ENCODE measurements at regions not wholly inside any gene's neighbourhood (a gene's known extent, or its start where the extent isn't known, plus 50 kb on each side); places are given as distances from the start of the nearest gene placed in this dataset.
"Not testable (repeated sequence)": the region's sequence is repeated elsewhere in the genome, so short reads cannot be mapped to it uniquely, and the experiment has no call there.

DNA sequence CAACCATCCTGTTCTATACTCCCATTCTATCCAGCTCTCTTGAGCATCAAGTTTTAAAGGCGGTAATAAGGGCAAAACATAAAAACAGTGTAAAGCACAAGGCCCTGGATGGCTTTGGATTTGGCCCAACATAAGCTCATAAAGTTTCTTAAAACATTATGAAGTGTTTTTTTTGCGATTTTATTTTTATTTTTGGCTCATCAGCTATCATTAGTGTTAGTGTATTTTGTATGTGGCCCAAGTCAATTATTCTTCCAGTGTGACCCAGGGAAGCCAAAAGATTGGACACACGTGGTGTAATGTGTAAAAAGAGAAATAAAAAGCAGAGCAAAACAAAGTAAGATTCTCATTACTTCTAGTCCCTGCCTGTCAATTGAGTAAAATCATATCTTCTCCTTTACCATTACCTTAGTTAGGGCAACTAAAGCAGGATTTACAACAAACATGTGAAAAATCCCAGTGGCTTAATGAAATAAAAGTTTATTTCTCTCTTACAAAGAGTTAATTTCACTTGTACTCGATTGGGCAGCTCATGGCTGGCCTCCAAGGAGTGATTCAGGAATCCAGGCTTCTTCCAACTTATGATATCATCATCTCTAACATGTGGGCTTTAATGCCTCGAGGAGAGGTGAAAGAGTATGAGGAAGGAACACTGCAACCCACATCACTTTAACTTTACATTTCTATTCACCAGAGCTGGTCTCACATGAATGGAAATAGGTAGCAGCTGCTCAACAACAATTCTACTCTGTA, 725.2 kb upstream of the SLITRK1 start:
- no peak overlapping the region for H3K4me3 ChIP-seq (ENCODE audit: low read depth, low read length)
- DNase-seq (ENCODE audit: low read depth): no peak
- TF ChIP-seq, protein P1, sequence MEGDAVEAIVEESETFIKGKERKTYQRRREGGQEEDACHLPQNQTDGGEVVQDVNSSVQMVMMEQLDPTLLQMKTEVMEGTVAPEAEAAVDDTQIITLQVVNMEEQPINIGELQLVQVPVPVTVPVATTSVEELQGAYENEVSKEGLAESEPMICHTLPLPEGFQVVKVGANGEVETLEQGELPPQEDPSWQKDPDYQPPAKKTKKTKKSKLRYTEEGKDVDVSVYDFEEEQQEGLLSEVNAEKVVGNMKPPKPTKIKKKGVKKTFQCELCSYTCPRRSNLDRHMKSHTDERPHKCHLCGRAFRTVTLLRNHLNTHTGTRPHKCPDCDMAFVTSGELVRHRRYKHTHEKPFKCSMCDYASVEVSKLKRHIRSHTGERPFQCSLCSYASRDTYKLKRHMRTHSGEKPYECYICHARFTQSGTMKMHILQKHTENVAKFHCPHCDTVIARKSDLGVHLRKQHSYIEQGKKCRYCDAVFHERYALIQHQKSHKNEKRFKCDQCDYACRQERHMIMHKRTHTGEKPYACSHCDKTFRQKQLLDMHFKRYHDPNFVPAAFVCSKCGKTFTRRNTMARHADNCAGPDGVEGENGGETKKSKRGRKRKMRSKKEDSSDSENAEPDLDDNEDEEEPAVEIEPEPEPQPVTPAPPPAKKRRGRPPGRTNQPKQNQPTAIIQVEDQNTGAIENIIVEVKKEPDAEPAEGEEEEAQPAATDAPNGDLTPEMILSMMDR (IDR thresholded peaks at IDR 0.05; ENCODE audit: insufficient read depth, low read depth, low read length, missing control alignments): no peak

GRCh38 chr13:84606616-84607015, 724.3 kb upstream of the SLITRK1 start:
- TF ChIP-seq, protein P1 (IDR thresholded peaks at IDR 0.05; ENCODE audit: insufficient read depth, low read depth, low read length, missing control alignments): no peak
- no peak for DNase-seq (ENCODE audit: low read depth)
- no peak overlapping the region for H3K4me3 ChIP-seq (ENCODE audit: low read depth, low read length)

DNA sequence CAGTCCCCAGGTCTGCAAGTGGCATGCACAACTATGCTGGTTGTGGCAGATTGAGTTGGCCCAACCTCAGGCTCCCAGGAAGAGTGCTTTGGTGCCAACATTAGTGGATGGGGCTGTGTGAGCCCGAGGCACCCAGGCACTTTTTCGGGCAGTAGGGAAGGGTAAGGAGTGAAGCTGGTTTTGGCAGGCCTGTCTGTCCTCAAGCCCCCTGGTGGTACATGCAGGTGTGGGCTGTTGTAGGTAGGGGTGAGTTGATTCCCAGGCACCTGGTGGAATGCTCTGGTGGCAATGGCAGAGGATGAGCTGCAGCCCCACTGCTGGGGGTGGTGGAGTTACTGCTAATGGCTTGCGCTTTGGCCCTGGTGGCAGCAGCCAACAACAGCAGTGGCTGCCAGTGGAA, 723.7 kb upstream of the SLITRK1 start:
- TF ChIP-seq, protein P1 (IDR thresholded peaks at IDR 0.05; ENCODE audit: insufficient read depth, low read depth, low read length, missing control alignments): no peak
- no peak for DNase-seq (ENCODE audit: low read depth)
- H3K4me3 ChIP-seq (ENCODE audit: low read depth, low read length): no peak overlapping the region

DNA sequence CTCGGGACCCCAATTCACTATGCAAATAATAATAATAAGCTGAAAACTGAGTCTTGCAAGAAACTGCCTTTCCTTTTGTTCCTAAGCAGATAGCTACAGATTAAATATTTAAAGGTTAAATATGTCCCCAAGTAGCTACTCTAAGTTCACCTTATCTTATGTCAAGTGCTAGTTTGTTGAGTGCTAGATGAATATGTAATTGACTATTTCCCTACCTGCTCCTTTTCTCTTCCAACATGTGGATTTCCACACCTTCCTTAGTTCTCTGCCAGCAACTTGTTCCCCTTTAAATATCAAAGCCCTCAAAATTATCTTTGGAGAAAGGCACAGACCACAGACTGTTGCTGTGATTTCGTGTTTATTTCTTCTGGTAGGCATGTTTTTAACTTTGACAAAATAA, 709.2 kb upstream of the SLITRK1 start:
- no peak for DNase-seq (ENCODE audit: low read depth)
- TF ChIP-seq, protein P1 (IDR thresholded peaks at IDR 0.05; ENCODE audit: insufficient read depth, low read depth, low read length, missing control alignments): no peak
- no peak overlapping the region for H3K4me3 ChIP-seq (ENCODE audit: low read depth, low read length)

- no peak for DNase-seq (ENCODE audit: low read depth)
- H3K4me3 ChIP-seq (ENCODE audit: low read depth, low read length): no peak overlapping the region
- TF ChIP-seq, protein P1 (IDR thresholded peaks at IDR 0.05; ENCODE audit: insufficient read depth, low read depth, low read length, missing control alignments): no peak
Observed at GRCh38 chr13:84590663-84591062, 708.4 kb upstream of the SLITRK1 start.

DNA sequence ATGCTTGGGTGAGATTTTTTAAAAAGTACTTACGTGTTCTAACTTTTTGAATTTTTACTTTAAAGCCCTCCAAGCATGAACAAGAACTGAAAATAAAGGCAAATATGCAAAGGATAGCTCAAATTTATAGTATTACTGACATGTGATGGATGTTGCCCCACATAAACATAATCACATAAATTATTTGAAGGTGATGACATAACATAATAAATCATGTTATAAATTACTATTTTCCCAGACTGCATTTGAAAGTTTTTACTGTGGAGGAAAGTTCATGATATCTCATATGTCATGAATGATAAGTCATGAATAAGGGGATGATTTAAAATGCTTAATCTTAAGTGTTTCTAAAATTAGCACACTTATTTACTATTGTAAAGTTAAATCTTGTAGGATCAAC, 705.7 kb upstream of the SLITRK1 start:
- TF ChIP-seq, protein P1 (IDR thresholded peaks at IDR 0.05; ENCODE audit: insufficient read depth, low read depth, low read length, missing control alignments): no peak
- no peak overlapping the region for H3K4me3 ChIP-seq (ENCODE audit: low read depth, low read length)
- no peak for DNase-seq (ENCODE audit: low read depth)

DNA sequence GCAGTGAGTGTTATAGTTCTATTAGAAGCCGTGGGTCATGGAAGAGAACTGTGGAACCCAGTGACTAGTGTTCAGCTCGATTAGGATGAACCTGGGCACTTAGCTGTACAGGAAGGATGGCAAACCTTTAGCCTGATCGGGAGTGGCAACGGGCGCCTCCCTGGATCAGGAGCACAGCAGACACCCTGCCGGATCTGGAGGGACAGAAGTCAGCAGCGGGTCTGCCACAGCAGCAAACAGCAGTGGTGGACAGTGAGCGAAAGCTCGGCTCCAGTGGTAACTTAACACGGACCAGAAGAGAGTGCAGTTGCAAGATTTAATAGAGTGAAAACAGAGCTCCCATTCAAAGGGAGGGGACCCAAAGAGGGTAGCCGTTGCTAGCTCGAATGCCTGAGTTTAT, 697.6 kb upstream of the SLITRK1 start:
- not testable (repeated sequence) for DNase-seq (ENCODE audit: low read depth); H3K4me3 ChIP-seq (ENCODE audit: low read depth, low read length)

All from GM12865 (cell line).